HG03378 (cell line): ENCODE measurements at regions not wholly inside any gene's neighbourhood (a gene's known extent, or its start where the extent isn't known, plus 50 kb on each side); places are given as distances from the start of the nearest gene placed in this dataset.
"Not testable (repeated sequence)": the region's sequence is repeated elsewhere in the genome, so short reads cannot be mapped to it uniquely, and the experiment has no call there.

Source experiments
- ATAC-seq: cut with Tn5 transposase; IDR thresholded peaks from one replicate; pipeline ENCODE4 v1.9.1; 2021; ENCODE audit warnings: mild to moderate bottlenecking, moderate library complexity; ENCODE audit not compliant: unreplicated experiment

DNA sequence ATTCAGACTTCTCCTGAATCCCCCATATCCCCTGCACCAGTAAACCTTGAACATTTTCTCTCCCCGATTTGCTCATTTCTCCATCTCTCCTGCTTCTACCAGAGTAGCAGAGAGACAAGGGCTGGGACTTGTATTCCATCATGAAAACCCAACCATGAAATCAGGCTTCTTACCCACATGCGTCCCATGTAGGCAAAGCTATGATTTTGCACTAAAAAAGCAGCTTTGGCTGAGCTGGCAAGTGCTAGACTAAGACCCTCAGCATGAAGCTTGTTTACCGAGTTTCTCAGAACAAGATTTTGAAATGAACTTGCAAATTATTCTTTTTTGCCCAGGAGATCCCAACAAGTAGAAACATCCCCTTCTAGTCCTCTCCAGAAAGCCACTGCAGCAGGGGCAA is 80.3 kb upstream of the RFLNA start:
- no peak for ATAC-seq

DNA sequence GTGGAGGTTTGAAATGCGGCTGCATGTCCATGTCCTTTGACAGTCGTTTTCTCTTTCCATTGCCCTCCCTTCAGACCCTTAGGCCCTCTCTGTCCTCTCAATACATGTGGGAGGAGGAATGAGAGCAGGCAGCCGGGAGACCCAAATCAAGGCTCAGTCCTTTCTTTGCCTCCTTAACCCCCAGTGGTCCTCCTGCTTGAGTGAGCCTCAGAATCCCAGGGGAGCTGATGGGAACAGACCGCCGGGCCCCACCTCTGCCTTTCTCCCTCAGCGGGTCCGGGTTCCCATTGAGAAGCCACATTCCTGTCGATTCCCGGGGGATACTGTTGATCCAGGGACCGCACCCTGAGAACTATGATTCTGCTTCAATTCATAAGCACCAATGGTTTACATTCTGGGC is 77.9 kb upstream of the RFLNA start:
- ATAC-seq = no peak

GRCh38 chr12:124217508-124218242 is 77.2 kb upstream of the RFLNA start:
- ATAC-seq = no peak

DNA sequence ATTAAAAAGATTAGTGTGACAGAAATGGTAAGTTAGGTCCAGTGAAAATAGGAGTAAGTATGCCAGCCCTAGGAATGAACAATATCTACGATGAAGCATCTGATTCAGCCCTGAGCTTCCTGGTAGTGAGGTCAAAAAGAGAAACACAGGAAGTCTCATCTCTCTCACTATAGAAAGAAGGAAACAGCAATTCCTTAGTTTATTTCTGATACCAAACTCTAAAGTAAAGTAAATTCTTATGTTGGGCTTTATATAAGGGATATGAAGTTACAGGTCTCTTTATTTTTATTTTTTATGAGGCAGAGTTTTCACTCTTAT is 76.7 kb upstream of the RFLNA start:
- no peak for ATAC-seq

DNA sequence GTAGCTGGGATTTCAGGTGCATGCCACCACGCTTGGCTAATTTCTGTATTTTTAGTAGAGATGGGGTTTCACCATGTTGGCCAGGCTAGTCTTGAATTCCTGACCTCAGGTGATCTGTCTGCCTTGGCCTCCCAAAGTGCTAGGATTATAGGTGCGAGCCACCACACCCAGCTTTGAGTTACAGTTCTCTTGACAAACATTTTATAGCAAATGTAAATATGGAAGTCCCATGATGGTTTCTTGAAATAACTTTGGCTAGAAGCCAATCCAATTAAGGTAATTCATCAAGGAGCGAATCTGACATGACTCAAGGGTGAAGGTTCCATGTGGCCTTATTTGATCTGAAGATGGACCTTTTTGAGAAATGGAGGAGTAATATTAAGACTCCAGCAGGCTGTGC is 76.2 kb upstream of the RFLNA start:
- ATAC-seq = not testable (repeated sequence)

- ATAC-seq = no peak
These were observed 72.3 kb upstream of the RFLNA start for GRCh38 chr12:124222368-124223245.

GRCh38 chr12:124223733-124224138 is 71.2 kb upstream of the RFLNA start:
- ATAC-seq = not testable (repeated sequence)

DNA sequence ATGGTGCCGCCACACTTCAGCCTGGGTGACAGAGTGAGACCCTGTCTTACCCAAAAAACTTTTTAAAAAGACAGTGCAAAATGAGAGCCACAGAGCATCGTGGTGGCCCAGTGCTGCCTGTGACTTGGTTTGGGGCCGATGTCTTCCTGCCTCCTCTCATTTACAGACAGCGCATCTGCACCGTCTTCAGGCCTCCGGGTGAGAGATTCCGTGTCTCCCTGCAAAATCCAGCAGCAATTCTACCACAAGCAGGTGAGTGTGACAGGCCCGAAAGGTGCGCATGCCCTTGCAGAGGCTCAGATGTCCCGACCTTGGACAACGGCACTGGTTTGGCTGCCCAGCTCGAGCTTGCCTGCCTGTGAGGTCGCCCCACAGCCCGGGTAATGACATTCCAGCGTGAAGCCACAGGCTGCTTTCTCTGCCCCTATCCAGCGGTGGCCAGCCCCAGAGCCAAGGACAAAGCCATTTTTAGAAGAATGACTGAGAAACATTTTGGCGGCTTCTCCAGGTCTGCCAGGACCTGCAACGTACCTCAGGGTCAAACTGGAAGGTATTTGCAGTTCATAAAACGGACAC is 70.3 kb upstream of the RFLNA start:
- ATAC-seq = no peak

- ATAC-seq = no peak
These were observed 69.2 kb upstream of the RFLNA start for GRCh38 chr12:124225730-124226129.

DNA sequence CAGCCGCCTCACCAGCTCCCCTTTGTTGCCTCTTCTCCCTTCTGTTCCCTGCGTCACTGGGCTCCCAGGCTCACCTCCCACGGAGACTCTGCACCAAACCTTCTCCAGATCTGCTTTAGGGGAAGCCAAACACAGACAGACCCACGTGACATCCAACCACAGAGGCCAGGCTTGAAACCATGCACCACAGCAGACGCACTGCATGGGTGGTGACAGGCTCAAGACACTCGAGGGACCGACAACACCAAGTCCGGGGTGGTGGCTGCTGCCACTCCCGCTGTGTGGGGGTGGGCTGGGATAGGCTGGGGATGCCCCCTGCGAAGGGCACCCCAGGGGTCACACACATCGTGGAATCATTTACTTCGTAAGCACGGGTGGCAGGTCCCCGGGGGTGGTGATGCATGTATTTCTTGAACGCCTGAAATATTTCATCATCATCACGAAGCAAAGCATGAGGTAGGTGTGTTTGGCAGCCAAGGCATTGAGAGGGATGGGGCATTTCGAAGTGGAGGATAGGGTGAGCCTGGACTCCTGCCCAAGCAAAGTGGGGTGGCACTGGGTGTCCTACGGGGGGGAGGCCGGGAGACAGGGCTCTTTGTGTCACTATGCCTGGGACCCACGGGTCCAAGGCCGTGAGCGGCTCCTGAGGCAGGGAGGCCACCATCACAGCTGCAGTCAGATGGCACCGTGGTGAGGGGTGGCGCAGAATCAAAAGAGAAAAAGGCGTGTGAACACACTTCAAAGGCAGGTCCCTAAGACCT is 66.8 kb upstream of the RFLNA start:
- ATAC-seq = no peak

- ATAC-seq = no peak
These were observed 65.4 kb upstream of the RFLNA start for GRCh38 chr12:124229520-124229919.

DNA sequence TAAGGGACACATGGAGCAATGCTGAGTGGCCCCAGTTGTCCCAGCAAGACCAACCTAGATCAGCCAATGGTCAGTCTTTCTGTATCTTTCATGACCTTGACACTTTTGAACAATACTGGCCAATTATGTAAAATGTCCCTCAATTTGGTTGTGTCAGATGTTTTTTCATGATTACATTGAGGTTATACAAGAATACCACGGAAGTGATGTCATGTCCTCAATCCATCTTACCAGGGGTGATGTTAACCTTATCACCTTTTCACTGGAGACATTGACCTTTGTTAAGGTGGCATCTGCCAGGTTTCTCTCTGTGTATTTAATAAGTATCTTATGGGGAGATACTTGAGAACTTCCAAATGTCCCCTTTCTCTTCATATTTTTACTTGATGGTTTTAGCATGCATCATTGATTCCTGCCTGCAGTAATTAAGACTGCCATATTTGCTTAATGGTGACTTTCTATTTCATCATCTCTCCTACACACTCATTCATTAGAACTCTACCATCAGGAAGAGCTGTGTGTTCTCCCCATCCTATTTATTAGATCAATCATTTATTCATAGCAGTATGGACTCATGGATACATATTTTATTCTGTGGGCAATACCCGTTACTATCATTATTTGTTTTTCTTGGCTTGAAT is 64.7 kb upstream of the RFLNA start:
- ATAC-seq = no peak

DNA sequence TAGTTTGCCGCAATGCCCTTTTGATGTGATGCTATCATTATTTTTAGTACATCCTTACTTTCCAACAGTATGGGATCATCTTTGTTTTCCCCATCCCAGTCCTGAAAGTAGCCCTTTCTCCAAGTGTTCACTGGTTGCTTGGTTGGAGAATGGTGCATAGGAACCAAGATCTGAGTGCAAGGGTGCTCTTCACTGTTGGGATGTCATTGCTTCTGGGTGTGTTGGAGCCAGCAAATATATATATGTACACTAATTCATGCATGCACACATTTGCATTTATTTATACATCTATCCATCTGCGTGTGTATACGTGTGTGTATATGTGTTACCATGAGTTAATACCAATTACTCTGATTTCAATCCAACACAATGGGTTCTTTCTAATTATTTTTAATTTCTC is 64.1 kb upstream of the RFLNA start:
- ATAC-seq = no peak

DNA sequence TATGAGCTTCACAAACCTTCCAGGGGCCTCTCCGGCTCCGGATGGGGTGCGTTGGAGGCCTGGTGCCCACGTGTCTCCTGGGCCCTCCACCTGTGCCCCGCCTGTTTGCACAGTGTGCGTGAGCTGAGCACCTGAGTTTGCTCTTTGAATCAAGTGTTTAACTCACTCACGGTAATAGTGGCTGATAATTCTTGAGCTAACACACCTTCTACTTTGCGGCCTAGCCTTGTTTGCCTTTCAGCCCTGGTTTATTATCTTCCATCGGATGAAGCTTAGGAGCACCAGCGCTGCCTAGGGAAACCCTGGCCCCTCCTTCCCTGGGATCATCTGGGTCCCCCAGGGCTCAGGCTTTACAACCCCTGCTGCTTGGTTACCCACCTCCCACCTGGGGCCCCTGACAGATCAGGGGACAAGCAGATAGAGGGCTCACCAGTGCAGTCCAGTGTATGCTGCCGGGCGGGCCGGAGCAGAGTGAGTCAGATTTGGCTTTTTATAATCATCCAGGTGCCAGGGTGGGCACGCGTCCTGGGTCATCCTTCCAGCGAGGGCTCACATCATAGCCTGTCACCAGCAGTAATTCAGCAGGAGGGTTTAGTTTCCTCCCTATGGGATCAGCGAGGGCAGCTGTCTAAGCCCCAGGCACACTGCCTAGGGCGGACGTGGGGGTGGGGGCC is 62.8 kb upstream of the RFLNA start:
- no peak for ATAC-seq

- ATAC-seq = no peak
These were observed 62.3 kb upstream of the RFLNA start for GRCh38 chr12:124232654-124232987.

- ATAC-seq = no peak
These were observed 61.7 kb upstream of the RFLNA start for GRCh38 chr12:124233041-124233796.

- no peak for ATAC-seq
These were observed 60.9 kb upstream of the RFLNA start for GRCh38 chr12:124233846-124234640.

DNA sequence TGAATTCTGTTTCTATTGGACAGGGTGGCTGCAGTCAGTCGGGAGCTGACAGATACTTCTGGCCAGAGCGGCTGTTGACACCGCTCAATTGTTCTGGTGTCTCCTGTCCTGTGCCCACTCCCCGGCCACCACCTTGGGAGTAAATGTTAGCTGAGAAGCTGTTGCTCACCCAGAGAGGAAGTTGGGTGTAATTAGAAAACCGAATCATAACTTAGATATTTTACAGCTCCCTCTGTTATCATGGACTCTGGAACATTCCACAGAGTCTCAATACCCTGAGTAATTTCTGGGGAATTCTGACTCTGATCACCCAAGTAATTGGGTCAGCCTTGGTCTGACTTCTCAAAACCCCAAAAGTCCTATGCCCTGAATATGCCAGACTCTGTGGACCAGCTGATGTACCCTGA is 58.3 kb upstream of the RFLNA start:
- no peak for ATAC-seq

DNA sequence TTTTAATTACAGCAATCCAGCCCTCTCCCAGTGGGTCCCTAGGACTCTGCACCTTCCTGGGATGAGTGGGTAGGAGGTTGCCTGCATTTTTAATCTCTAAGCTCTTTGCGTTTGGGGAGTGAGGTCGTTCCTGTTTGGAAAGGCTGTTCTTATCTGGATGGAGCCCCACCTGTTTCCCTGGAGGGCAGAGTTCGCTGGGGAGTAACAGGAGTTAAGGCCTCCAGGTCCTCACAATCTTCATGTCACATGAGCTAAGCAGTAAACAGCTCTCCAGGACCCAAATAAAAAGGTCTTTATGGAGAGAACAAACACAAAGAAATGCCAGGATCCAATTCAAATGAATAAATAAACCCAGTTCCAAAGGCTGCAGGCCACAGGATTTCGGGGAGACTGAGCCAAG is 56.0 kb upstream of the RFLNA start:
- ATAC-seq = no peak
